ENCODE measurements at regions not wholly inside any gene's neighbourhood (a gene's known extent, or its start where the extent isn't known, plus 50 kb on each side); places are given as distances from the start of the nearest gene placed in this dataset.

- H3K4me3 ChIP-seq (ENCODE audit: low read depth, low read length), result no peak overlapping the region
- no TSS peak for BruUV-seq (replicated peaks)
- intact Hi-C loops (cut with micrococcal nuclease; ENCODE audit: unreplicated experiment), result no loop called here
- Mint-ChIP-seq H3K9me3 (ENCODE audit: unreplicated experiment) (no peaks in the 10 kb centered on the region), H3K36me3 (ENCODE audit: insufficient read depth, unreplicated experiment) (no peaks in the 10 kb centered on the region), H3K4me1 (ENCODE audit: low read depth, unreplicated experiment) (no peaks in the 10 kb centered on the region), H3K4me3 (ENCODE audit: unreplicated experiment) (no peak overlapping the region), H3K27me3 (ENCODE audit: insufficient read depth, unreplicated experiment) (peaks cover 4% of the 10 kb centered on the region), H3K27ac (ENCODE audit: unreplicated experiment) (no peak overlapping the region)
- no peak for TF ChIP-seq CTCF (IDR thresholded peaks at IDR 0.05; ENCODE audit: insufficient read depth in 1 of 2, low read depth in 1 of 2, low read length in 1 of 2, severe bottlenecking in 1 of 2, unreplicated experiment in 1 of 2)
- ChIA-PET POLR2A (no interaction called here), CTCF (no interaction called here)
- H3K36me3 ChIP-seq (ENCODE audit: control insufficient read depth, insufficient read depth, low read length), result no peaks in the 10 kb centered on the region
- no peaks in the 10 kb centered on the region for H3K9me3 ChIP-seq
- no peaks in the 10 kb centered on the region for H3K27me3 ChIP-seq (replicated peaks; ENCODE audit: control insufficient read depth, insufficient read depth, low read length)
- no peak for DNase-seq
- no peaks in the 10 kb centered on the region for H3K4me1 ChIP-seq
Observed at GRCh38 chr1:229875086-229875485, 192.0 kb upstream of the GALNT2 start.

- no TSS peak for BruUV-seq (replicated peaks)
Observed at GRCh38 chr1:229879746-229880145, 187.3 kb upstream of the GALNT2 start.

GRCh38 chr1:229880271-229881170 is 186.5 kb upstream of the GALNT2 start:
- Mint-ChIP-seq H3K9me3 (ENCODE audit: unreplicated experiment) (no peaks in the 10 kb centered on the region), H3K4me1 (ENCODE audit: low read depth, unreplicated experiment) (no peaks in the 10 kb centered on the region), H3K4me3 (ENCODE audit: unreplicated experiment) (no peak overlapping the region), H3K27me3 (ENCODE audit: insufficient read depth, unreplicated experiment) (peaks cover 8% of the 10 kb centered on the region), H3K36me3 (ENCODE audit: insufficient read depth, unreplicated experiment) (no peaks in the 10 kb centered on the region), H3K27ac (ENCODE audit: unreplicated experiment) (no peak overlapping the region)
- Histone ChIP-seq H3K9me3 (no peaks in the 10 kb centered on the region), H3K4me3 (ENCODE audit: low read depth, low read length) (no peak overlapping the region), H3K27me3 (replicated peaks; ENCODE audit: control insufficient read depth, insufficient read depth, low read length) (no peaks in the 10 kb centered on the region; the same call in 1 of the 2 replicates), H3K36me3 (ENCODE audit: control insufficient read depth, insufficient read depth, low read length) (no peaks in the 10 kb centered on the region; the same call in 1 of the 2 replicates), H3K4me1 (no peaks in the 10 kb centered on the region)
- CTCF ChIA-PET, result no interaction called here
- no TSS peak for BruUV-seq (replicated peaks)
- POLR2A ChIA-PET, result no interaction called here
- intact Hi-C loops (cut with micrococcal nuclease; ENCODE audit: unreplicated experiment), result no loop called here
- no peak for TF ChIP-seq CTCF (IDR thresholded peaks at IDR 0.05; ENCODE audit: insufficient read depth in 1 of 2, low read depth in 1 of 2, low read length in 1 of 2, severe bottlenecking in 1 of 2, unreplicated experiment in 1 of 2)
- DNase-seq, result no peak

More at GRCh38 chr1:229879746-229880145, 187.3 kb upstream of the GALNT2 start:
- no peaks in the 10 kb centered on the region; the same call in 1 of the 2 replicates for H3K27me3 ChIP-seq (replicated peaks; ENCODE audit: control insufficient read depth, insufficient read depth, low read length)
- TF ChIP-seq CTCF (IDR thresholded peaks at IDR 0.05; ENCODE audit: insufficient read depth in 1 of 2, low read depth in 1 of 2, low read length in 1 of 2, severe bottlenecking in 1 of 2, unreplicated experiment in 1 of 2), result no peak
- H3K4me1 ChIP-seq, result no peaks in the 10 kb centered on the region
- H3K9me3 ChIP-seq, result no peaks in the 10 kb centered on the region
- H3K4me3 Mint-ChIP-seq (ENCODE audit: unreplicated experiment), result no peak overlapping the region
- intact Hi-C loops (cut with micrococcal nuclease; ENCODE audit: unreplicated experiment), result no loop called here
- peaks cover 8% of the 10 kb centered on the region for H3K27me3 Mint-ChIP-seq (ENCODE audit: insufficient read depth, unreplicated experiment)
- ChIA-PET POLR2A (no interaction called here), CTCF (no interaction called here)
- H3K36me3 Mint-ChIP-seq (ENCODE audit: insufficient read depth, unreplicated experiment), result no peaks in the 10 kb centered on the region
- H3K36me3 ChIP-seq (ENCODE audit: control insufficient read depth, insufficient read depth, low read length), result no peaks in the 10 kb centered on the region; the same call in 1 of the 2 replicates
- no peaks in the 10 kb centered on the region for H3K9me3 Mint-ChIP-seq (ENCODE audit: unreplicated experiment)
- no peak overlapping the region for H3K4me3 ChIP-seq (ENCODE audit: low read depth, low read length)
- no peaks in the 10 kb centered on the region for H3K4me1 Mint-ChIP-seq (ENCODE audit: low read depth, unreplicated experiment)
- H3K27ac Mint-ChIP-seq (ENCODE audit: unreplicated experiment), result no peak overlapping the region
- DNase-seq, result no peak

Data from Caco-2 (cell line).